ENCODE measurements at regions not wholly inside any gene's neighbourhood (a gene's known extent, or its start where the extent isn't known, plus 50 kb on each side); places are given as distances from the start of the nearest gene placed in this dataset.

GRCh38 chr3:96488708-96489107 is 325.7 kb upstream of the EPHA6 start:
- H3K27ac ChIP-seq: no peak overlapping the region
- H3K27me3 ChIP-seq: no peaks in the 10 kb centered on the region
- intact Hi-C loops (cut with DNase I): no loop called here
- no peak for DNase-seq
- H3K36me3 ChIP-seq: no peaks in the 10 kb centered on the region
- no peaks in the 10 kb centered on the region for H3K4me1 ChIP-seq
- TF ChIP-seq POLR2A (IDR thresholded peaks at IDR 0.05): no peak
- no peak for TF ChIP-seq CTCF (IDR thresholded peaks at IDR 0.05)
- 85 to 87% methylated on average over 4 of the region's 4 CpGs for WGBS, 2 donors
- H3K4me3 ChIP-seq (replicated peaks in 1 of 3): no peak overlapping the region
- H3K9me3 ChIP-seq: no peaks in the 10 kb centered on the region

- Histone ChIP-seq H3K27me3 (no peaks in the 10 kb centered on the region), H3K4me1 (no peaks in the 10 kb centered on the region), H3K27ac (no peak overlapping the region), H3K4me3 (replicated peaks in 1 of 3) (no peak overlapping the region), H3K36me3 (no peaks in the 10 kb centered on the region), H3K9me3 (no peaks in the 10 kb centered on the region)
- DNase-seq: no peak
- TF ChIP-seq POLR2A (IDR thresholded peaks at IDR 0.05): no peak
- intact Hi-C loops (cut with DNase I): no loop called here
These were observed 323.4 kb upstream of the EPHA6 start for GRCh38 chr3:96491023-96491422.

- intact Hi-C loops (cut with DNase I): no loop called here
- Histone ChIP-seq H3K4me3 (replicated peaks in 1 of 3) (no peak overlapping the region), H3K27me3 (no peaks in the 10 kb centered on the region), H3K27ac (no peak overlapping the region), H3K9me3 (no peaks in the 10 kb centered on the region), H3K4me1 (no peaks in the 10 kb centered on the region), H3K36me3 (no peaks in the 10 kb centered on the region)
- no peak for DNase-seq
- TF ChIP-seq CTCF (IDR thresholded peaks at IDR 0.05) (no peak), POLR2A (IDR thresholded peaks at IDR 0.05) (no peak)
These were observed 322.5 kb upstream of the EPHA6 start for GRCh38 chr3:96491868-96492267.

- WGBS, 2 donors: 92 to 93% methylated on average over 7 of the region's 7 CpGs
- no peaks in the 10 kb centered on the region for H3K27me3 ChIP-seq
- H3K9me3 ChIP-seq: no peaks in the 10 kb centered on the region
- H3K4me1 ChIP-seq: no peaks in the 10 kb centered on the region
- TF ChIP-seq CTCF (IDR thresholded peaks at IDR 0.05) (no peak), POLR2A (IDR thresholded peaks at IDR 0.05) (no peak)
- intact Hi-C loops (cut with DNase I): no loop called here
- no peak overlapping the region for H3K27ac ChIP-seq
- no peak for DNase-seq
- no peaks in the 10 kb centered on the region for H3K36me3 ChIP-seq
- no peak overlapping the region for H3K4me3 ChIP-seq (replicated peaks in 1 of 3)
These were observed 304.1 kb upstream of the EPHA6 start for GRCh38 chr3:96510334-96510733.

- intact Hi-C loops (cut with DNase I): no loop called here
- Histone ChIP-seq H3K4me3 (replicated peaks in 1 of 3) (no peak overlapping the region), H3K36me3 (no peaks in the 10 kb centered on the region), H3K27ac (no peak overlapping the region), H3K4me1 (no peaks in the 10 kb centered on the region), H3K27me3 (no peaks in the 10 kb centered on the region), H3K9me3 (no peaks in the 10 kb centered on the region)
- TF ChIP-seq POLR2A (IDR thresholded peaks at IDR 0.05) (no peak), CTCF (IDR thresholded peaks at IDR 0.05) (no peak)
- no peak for DNase-seq
These were observed 277.2 kb upstream of the EPHA6 start for GRCh38 chr3:96537165-96537564.

- TF ChIP-seq POLR2A (IDR thresholded peaks at IDR 0.05): no peak
- TF ChIP-seq CTCF (IDR thresholded peaks at IDR 0.05): no peak
- Histone ChIP-seq H3K36me3 (no peaks in the 10 kb centered on the region), H3K4me1 (no peaks in the 10 kb centered on the region), H3K4me3 (replicated peaks in 1 of 3) (no peak overlapping the region), H3K9me3 (no peaks in the 10 kb centered on the region), H3K27me3 (no peaks in the 10 kb centered on the region), H3K27ac (no peak overlapping the region)
- no peak for DNase-seq
- WGBS, 2 donors: 56 to 61% methylated on average over 1 of the region's 1 CpG
- intact Hi-C loops (cut with DNase I): no loop called here
These were observed 276.2 kb upstream of the EPHA6 start for GRCh38 chr3:96538186-96538585.

All from thyroid gland (tissue), 4 donors.